Body of pancreas (tissue), 4 donors: ENCODE measurements at regions not wholly inside any gene's neighbourhood (a gene's known extent, or its start where the extent isn't known, plus 50 kb on each side); places are given as distances from the start of the nearest gene placed in this dataset.

Experiments used
- ATAC-seq: fragments of 150-250 bp; one replicate; pipeline ENCODE4 v1.9.1; 2016
- DNase-seq, 4 donors: peaks; one replicate each; pipeline ENCODE4 v3.0.0-alpha.2; 2019
- H3K27ac ChIP-seq, 4 donors: fragments of 200-600 bp; sonication (generic); 1 replicate in 3 of 4; 2 replicates in 1 of 4; pipeline versions ENCODE4 v1.5.1 to v1.6.1; 2016 to 2019; ENCODE audit warnings: mild to moderate bottlenecking in 1 of 4, mixed read lengths in 1 of 4, moderate library complexity in 1 of 4
- H3K27me3 ChIP-seq, 2 donors: fragments of 200-600 bp; sonication (generic); one replicate each; pipeline ENCODE4 v1.6.0; 2016; ENCODE audit warnings: mild to moderate bottlenecking in 1 of 2
- H3K36me3 ChIP-seq, 2 donors: fragments of 200-600 bp; sonication (generic); replicated peaks in 1 of 2; 2 replicates each; pipeline ENCODE4 v1.5.1; 2016; ENCODE audit warnings: low read depth in 2 of 2; ENCODE audit not compliant: insufficient read depth in 1 of 2
- H3K4me1 ChIP-seq: fragments of 200-600 bp; sonication (generic); one replicate; pipeline ENCODE4 v1.6.0; 2016
- H3K4me3 ChIP-seq, 2 donors: fragments of 200-600 bp; sonication (generic); 1 replicate in 1 of 2; 2 replicates in 1 of 2; pipeline ENCODE4 v1.5.1; 2016 to 2019
- H3K9me3 ChIP-seq, 3 donors: fragments of 200-600 bp; sonication (generic); 1 replicate in 2 of 3; 2 replicates in 1 of 3; pipeline ENCODE4 v1.5.1; 2016
- POLR2A ChIP-seq, 3 donors: fragments of 450-650 bp; IDR thresholded peaks; one replicate each; pipeline ENCODE4 v1.6.1; 2016; ENCODE audit warnings: antibody characterized with exemption in 3 of 3, mild to moderate bottlenecking in 2 of 3
- WGBS, 2 donors: methylation state at CpG; one replicate each; pipeline ENCODE4 v1.1.5; 2017; 5-methylcytosine and 5-hydroxymethylcytosine counted together
- intact Hi-C: fragments of 100-400 bp; cut with DNase I; formaldehyde crosslinking; loops from one replicate; pipeline ENCODE4 v1.15.1; 2023
- TF ChIP-seq, protein P1 (sequence below), 7 experiments: fragments of 450-650 bp in 4 of 7; fragments of 200-600 bp in 3 of 7; sonication (generic) in 3 of 7; IDR thresholded peaks; one replicate each; pipeline ENCODE4 v1.5.1; 2016 to 2019; ENCODE audit warnings: antibody characterized with exemption in 7 of 7

- ATAC-seq (no peak), DNase-seq (no peak)
- no peak overlapping the region for H3K4me3 ChIP-seq
- no peak overlapping the region for H3K27ac ChIP-seq
- no peaks in the 10 kb centered on the region for H3K36me3 ChIP-seq
- H3K9me3 ChIP-seq: no peaks in the 10 kb centered on the region
- WGBS, 2 donors: 64 to 74% methylated on average over 3 of the region's 3 CpGs
- intact Hi-C loops: no loop called here
- H3K27me3 ChIP-seq: no peaks in the 10 kb centered on the region
- TF ChIP-seq POLR2A (IDR thresholded peaks at IDR 0.05): no peak
- TF ChIP-seq, protein P1, sequence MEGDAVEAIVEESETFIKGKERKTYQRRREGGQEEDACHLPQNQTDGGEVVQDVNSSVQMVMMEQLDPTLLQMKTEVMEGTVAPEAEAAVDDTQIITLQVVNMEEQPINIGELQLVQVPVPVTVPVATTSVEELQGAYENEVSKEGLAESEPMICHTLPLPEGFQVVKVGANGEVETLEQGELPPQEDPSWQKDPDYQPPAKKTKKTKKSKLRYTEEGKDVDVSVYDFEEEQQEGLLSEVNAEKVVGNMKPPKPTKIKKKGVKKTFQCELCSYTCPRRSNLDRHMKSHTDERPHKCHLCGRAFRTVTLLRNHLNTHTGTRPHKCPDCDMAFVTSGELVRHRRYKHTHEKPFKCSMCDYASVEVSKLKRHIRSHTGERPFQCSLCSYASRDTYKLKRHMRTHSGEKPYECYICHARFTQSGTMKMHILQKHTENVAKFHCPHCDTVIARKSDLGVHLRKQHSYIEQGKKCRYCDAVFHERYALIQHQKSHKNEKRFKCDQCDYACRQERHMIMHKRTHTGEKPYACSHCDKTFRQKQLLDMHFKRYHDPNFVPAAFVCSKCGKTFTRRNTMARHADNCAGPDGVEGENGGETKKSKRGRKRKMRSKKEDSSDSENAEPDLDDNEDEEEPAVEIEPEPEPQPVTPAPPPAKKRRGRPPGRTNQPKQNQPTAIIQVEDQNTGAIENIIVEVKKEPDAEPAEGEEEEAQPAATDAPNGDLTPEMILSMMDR (IDR thresholded peaks at IDR 0.05): no peak
- no peaks in the 10 kb centered on the region for H3K4me1 ChIP-seq
Measured at GRCh38 chr6:49003348-49003747, 459.7 kb downstream of the MMUT start.

GRCh38 chr6:49001856-49002541 is 461.1 kb downstream of the MMUT start:
- Histone ChIP-seq H3K9me3 (no peaks in the 10 kb centered on the region), H3K27me3 (no peaks in the 10 kb centered on the region), H3K36me3 (no peaks in the 10 kb centered on the region), H3K4me3 (no peak overlapping the region), H3K27ac (no peak overlapping the region), H3K4me1 (no peaks in the 10 kb centered on the region)
- intact Hi-C loops: no loop called here
- DNase-seq (no peak), ATAC-seq (no peak)
- TF ChIP-seq, protein P1 (IDR thresholded peaks at IDR 0.05): no peak
- no peak for TF ChIP-seq POLR2A (IDR thresholded peaks at IDR 0.05)

DNA sequence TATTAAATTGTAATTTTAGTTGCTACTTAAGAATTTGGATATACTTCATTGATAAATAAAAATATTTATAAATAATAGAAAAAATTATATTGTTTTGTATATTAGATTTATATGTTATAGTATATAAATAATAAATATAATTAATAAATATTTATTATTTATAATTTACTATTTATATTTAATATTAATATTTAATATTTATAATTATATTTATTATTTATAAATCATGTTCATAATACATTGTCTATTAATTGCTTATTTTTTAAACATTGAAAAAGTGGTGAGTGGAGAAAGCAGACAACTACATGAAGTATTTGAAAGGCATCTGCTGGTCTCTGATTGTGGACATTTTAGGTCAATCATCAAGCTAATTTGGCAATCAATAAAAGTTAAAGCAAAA is 464.5 kb downstream of the MMUT start:
- intact Hi-C loops: no loop called here
- ATAC-seq: no peak
- no peaks in the 10 kb centered on the region for H3K4me1 ChIP-seq

DNA sequence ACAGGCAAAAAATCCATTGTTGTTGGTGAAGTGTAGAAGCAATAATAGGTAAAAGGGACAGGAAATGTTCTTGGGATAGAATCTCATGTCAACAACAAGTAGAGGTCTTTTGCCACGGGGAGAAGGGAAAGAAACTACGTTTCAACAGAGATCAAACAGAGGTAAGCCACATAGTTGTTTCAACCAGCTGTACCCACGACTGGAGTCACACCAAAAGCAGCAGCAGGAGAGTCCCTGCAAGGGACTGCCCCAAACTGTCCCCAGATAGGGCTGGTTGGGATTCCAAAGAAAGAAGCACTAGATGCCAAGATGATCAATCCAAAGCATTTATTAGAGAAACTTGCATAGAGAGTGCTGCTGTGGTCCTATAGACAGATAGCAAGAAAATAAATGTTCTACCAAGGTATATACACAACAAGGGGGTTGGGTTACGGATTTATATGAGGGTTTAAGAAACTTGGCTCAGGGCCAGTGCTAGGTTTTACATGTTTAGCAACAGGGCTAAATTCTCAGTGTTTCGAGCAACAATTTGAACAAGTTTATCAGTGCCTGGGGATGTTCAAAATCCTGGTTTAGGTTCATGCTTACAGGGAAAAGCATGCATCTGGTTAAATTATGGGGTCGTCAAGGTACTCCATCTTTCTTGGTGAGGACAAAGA is 466.5 kb downstream of the MMUT start:
- WGBS, 2 donors: 46 to 53% methylated on average over 6 of the region's 6 CpGs
- no peak overlapping the region for H3K4me3 ChIP-seq

More for the DNA sequence above, 464.5 kb downstream of the MMUT start:
- Histone ChIP-seq H3K36me3 (no peaks in the 10 kb centered on the region), H3K4me3 (no peak overlapping the region), H3K9me3 (no peaks in the 10 kb centered on the region), H3K27ac (no peak overlapping the region), H3K27me3 (no peaks in the 10 kb centered on the region)
- TF ChIP-seq, protein P1 (IDR thresholded peaks at IDR 0.05): no peak
- TF ChIP-seq POLR2A (IDR thresholded peaks at IDR 0.05): no peak
- DNase-seq: no peak

More for the DNA sequence above, 466.5 kb downstream of the MMUT start:
- DNase-seq (no peak), ATAC-seq (no peak)
- no peaks in the 10 kb centered on the region for H3K36me3 ChIP-seq
- intact Hi-C loops: no loop called here
- H3K27ac ChIP-seq: no peak overlapping the region
- no peaks in the 10 kb centered on the region for H3K27me3 ChIP-seq
- no peaks in the 10 kb centered on the region for H3K9me3 ChIP-seq
- no peaks in the 10 kb centered on the region for H3K4me1 ChIP-seq
- TF ChIP-seq, protein P1 (IDR thresholded peaks at IDR 0.05): no peak
- no peak for TF ChIP-seq POLR2A (IDR thresholded peaks at IDR 0.05)
